ENCODE measurements at regions not wholly inside any gene's neighbourhood (a gene's known extent, or its start where the extent isn't known, plus 50 kb on each side); places are given as distances from the start of the nearest gene placed in this dataset.

GRCh38 chr6:47106721-47107197, 64.6 kb upstream of the ADGRF1 start:
- POLR2A ChIA-PET: no interaction called here
- Mint-ChIP-seq H3K4me3 (no peak overlapping the region), H3K36me3 (ENCODE audit: low read depth) (no peaks in the 10 kb centered on the region), H3K27me3 (ENCODE audit: low read depth) (peaks cover 2% of the 10 kb centered on the region), H3K9me3 (ENCODE audit: insufficient read depth) (no peaks in the 10 kb centered on the region), H3K4me1 (ENCODE audit: low read depth) (no peaks in the 10 kb centered on the region), H3K27ac (no peak overlapping the region)
- DNase-seq (no peak), ATAC-seq (no peak)
- CTCF ChIA-PET: interaction anchor here (1.3 kb wide), 1 partner anchor 9 kb away, joined by 4 read pairs; no protein-coding TSS in a partner anchor

DNA sequence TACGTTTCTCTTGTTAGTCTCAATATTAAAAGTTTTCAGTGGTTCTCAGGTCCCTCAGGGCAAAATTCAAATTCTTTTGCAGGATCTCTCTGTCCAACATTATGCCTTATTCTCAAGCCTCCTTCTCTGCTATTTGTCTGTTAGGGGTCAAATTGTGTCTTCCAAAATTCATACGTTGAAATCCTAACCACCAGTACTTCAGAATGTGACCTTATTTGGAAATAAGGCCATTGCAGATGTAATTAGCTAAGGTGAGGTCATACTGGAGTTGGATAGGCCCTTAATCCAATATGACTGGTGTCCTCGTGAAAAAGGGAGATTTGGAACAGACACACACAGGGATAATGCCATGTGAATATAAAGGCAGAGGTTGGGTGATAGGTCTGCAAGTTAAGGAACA, 64.1 kb upstream of the ADGRF1 start:
- Mint-ChIP-seq H3K27me3 (ENCODE audit: low read depth) (peaks cover 5% of the 10 kb centered on the region), H3K36me3 (ENCODE audit: low read depth) (no peaks in the 10 kb centered on the region), H3K27ac (no peak overlapping the region), H3K4me3 (no peak overlapping the region), H3K9me3 (ENCODE audit: insufficient read depth) (no peaks in the 10 kb centered on the region), H3K4me1 (ENCODE audit: low read depth) (no peaks in the 10 kb centered on the region)
- ChIA-PET CTCF (interaction anchor here (1.3 kb wide), 1 partner anchor 8 kb away, joined by 4 read pairs; no protein-coding TSS in a partner anchor), POLR2A (no interaction called here)
- ATAC-seq (no peak), DNase-seq (no peak)

DNA sequence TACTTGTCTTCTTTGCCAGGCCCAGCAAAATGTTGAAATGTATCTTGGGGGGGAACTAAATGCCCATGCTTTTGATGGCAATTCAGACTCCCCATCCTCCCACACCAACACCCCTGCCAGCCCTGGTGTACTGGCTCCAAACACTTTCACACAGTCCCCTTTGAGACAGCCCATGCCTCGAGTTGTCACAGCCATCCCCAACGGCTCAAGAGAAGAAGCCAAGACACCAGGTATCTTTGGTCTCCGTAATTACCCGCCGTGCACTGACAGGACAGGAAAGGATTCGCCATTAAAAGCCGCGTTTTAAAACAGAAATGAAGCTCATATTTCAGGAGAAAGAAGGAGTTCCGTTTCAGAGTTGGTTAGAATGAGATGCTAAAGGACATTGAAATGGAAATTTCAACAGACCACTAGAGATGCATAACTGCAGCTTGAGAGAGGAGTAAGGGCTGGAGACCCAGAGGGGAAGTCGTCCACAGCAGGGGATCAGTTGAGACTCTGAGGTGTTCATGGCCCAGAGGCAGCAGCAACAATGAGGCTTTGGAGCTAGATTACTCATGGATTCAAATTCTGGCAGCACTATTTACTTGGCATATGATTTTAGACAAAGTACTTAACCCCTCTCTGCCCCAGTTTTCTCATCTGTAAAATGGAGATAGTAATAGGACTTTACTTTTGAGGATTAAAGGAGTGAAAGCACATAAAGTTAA, 63.5 kb upstream of the ADGRF1 start:
- H3K4me3 Mint-ChIP-seq: no peak overlapping the region
- no peaks in the 10 kb centered on the region for H3K36me3 Mint-ChIP-seq (ENCODE audit: low read depth)
- POLR2A ChIA-PET: no interaction called here
- H3K9me3 Mint-ChIP-seq (ENCODE audit: insufficient read depth): no peaks in the 10 kb centered on the region
- no peak overlapping the region for H3K27ac Mint-ChIP-seq
- no peak for ATAC-seq
- H3K27me3 Mint-ChIP-seq (ENCODE audit: low read depth): peaks cover 5% of the 10 kb centered on the region
- no peaks in the 10 kb centered on the region for H3K4me1 Mint-ChIP-seq (ENCODE audit: low read depth)
- no peak for DNase-seq
- CTCF ChIA-PET: interaction anchor here (0.6 to 1.3 kb wide), 3 partner anchors 8 to 380 kb away, joined by 3 to 4 read pairs (median 3); no protein-coding TSS in a partner anchor

- ChIA-PET CTCF (no interaction called here), POLR2A (no interaction called here)
- H3K4me1 Mint-ChIP-seq (ENCODE audit: low read depth): no peaks in the 10 kb centered on the region
- no peak overlapping the region for H3K27ac Mint-ChIP-seq
- no peaks in the 10 kb centered on the region for H3K9me3 Mint-ChIP-seq (ENCODE audit: insufficient read depth)
- H3K4me3 Mint-ChIP-seq: no peak overlapping the region
- DNase-seq (no peak), ATAC-seq (no peak)
- H3K27me3 Mint-ChIP-seq (ENCODE audit: low read depth): peaks cover 5% of the 10 kb centered on the region
- H3K36me3 Mint-ChIP-seq (ENCODE audit: low read depth): no peaks in the 10 kb centered on the region
Observed at GRCh38 chr6:47103931-47104330, 61.8 kb upstream of the ADGRF1 start.

DNA sequence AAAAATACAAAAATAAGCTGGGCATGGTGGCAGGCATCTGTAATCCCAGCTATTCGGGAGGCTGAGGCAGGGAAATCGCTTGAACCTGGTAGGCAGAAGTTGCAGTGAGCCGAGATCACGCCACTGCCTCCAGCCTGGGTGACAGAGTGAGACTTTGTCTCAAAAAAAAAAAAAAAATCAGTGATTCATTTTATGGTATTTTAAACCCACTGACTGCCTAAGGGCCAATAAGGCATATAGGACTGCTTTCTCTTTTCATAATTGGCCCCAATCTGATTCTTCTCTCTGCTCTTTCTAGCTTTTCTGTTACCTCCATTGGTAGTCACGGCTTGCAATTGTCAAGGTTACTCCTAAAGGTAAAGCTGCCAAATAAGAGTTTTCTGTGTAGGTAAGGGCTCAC, 60.2 kb upstream of the ADGRF1 start:
- no peaks in the 10 kb centered on the region for H3K9me3 Mint-ChIP-seq (ENCODE audit: insufficient read depth)
- H3K27me3 Mint-ChIP-seq (ENCODE audit: low read depth): peaks cover 3% of the 10 kb centered on the region
- H3K27ac Mint-ChIP-seq: no peak overlapping the region
- POLR2A ChIA-PET: no interaction called here
- no peaks in the 10 kb centered on the region for H3K36me3 Mint-ChIP-seq (ENCODE audit: low read depth)
- no peaks in the 10 kb centered on the region for H3K4me1 Mint-ChIP-seq (ENCODE audit: low read depth)
- CTCF ChIA-PET: no interaction called here
- no peak overlapping the region for H3K4me3 Mint-ChIP-seq
- DNase-seq: no peak
- no peak for ATAC-seq

GRCh38 chr6:47098570-47098993, 56.5 kb upstream of the ADGRF1 start:
- H3K36me3 Mint-ChIP-seq (ENCODE audit: low read depth): no peaks in the 10 kb centered on the region
- H3K9me3 Mint-ChIP-seq (ENCODE audit: insufficient read depth): no peaks in the 10 kb centered on the region
- no peak overlapping the region for H3K4me3 Mint-ChIP-seq
- CTCF ChIA-PET: interaction anchor here (1.1 to 4.6 kb wide), 4 partner anchors 99 to 250 kb away, joined by 3 to 79 read pairs (median 6); partner anchors contain the start of gene TNFRSF21
- H3K27ac Mint-ChIP-seq: no peak overlapping the region
- peaks cover 7% of the 10 kb centered on the region for H3K4me1 Mint-ChIP-seq (ENCODE audit: low read depth)
- POLR2A ChIA-PET: no interaction called here
- ATAC-seq (no peak), DNase-seq (no peak)
- H3K27me3 Mint-ChIP-seq (ENCODE audit: low read depth): peaks cover 3% of the 10 kb centered on the region

GRCh38 chr6:47097092-47097945, 55.2 kb upstream of the ADGRF1 start:
- Mint-ChIP-seq H3K36me3 (ENCODE audit: low read depth) (no peaks in the 10 kb centered on the region), H3K9me3 (ENCODE audit: insufficient read depth) (no peaks in the 10 kb centered on the region), H3K4me1 (ENCODE audit: low read depth) (peaks cover 7% of the 10 kb centered on the region), H3K27me3 (ENCODE audit: low read depth) (peaks cover 4% of the 10 kb centered on the region), H3K4me3 (no peak overlapping the region), H3K27ac (no peak overlapping the region)
- ChIA-PET POLR2A (no interaction called here), CTCF (interaction anchor here (0.7 to 4.6 kb wide), 10 partner anchors 9 to 251 kb away, joined by 3 to 79 read pairs (median 4); partner anchors contain the start of gene TNFRSF21)
- ATAC-seq (peak; percentile 84), DNase-seq (peak; percentile 67)

- DNase-seq: no peak
- Mint-ChIP-seq H3K36me3 (ENCODE audit: low read depth) (no peaks in the 10 kb centered on the region), H3K4me3 (no peak overlapping the region), H3K27me3 (ENCODE audit: low read depth) (peaks cover 3% of the 10 kb centered on the region), H3K9me3 (ENCODE audit: insufficient read depth) (no peaks in the 10 kb centered on the region), H3K27ac (no peak overlapping the region), H3K4me1 (ENCODE audit: low read depth) (peaks cover 7% of the 10 kb centered on the region)
- ChIA-PET POLR2A (no interaction called here), CTCF (interaction anchor here (0.6 to 4.6 kb wide), 3 partner anchors 41 to 1581 kb away, joined by 3 to 79 read pairs (median 3); partner anchors contain the start of gene TNFRSF21)
- no peak for ATAC-seq
Observed at GRCh38 chr6:47096211-47096895, 54.2 kb upstream of the ADGRF1 start.

- DNase-seq (no peak), ATAC-seq (no peak)
- CTCF ChIA-PET: no interaction called here
- POLR2A ChIA-PET: no interaction called here
- Mint-ChIP-seq H3K4me3 (no peak overlapping the region), H3K36me3 (ENCODE audit: low read depth) (no peaks in the 10 kb centered on the region), H3K27ac (no peak overlapping the region), H3K27me3 (ENCODE audit: low read depth) (peaks cover 2% of the 10 kb centered on the region), H3K9me3 (ENCODE audit: insufficient read depth) (no peaks in the 10 kb centered on the region), H3K4me1 (ENCODE audit: low read depth) (peaks cover 7% of the 10 kb centered on the region)
Observed at GRCh38 chr6:47094241-47094925, 52.3 kb upstream of the ADGRF1 start.

GRCh38 chr6:47093169-47093568, 51.0 kb upstream of the ADGRF1 start:
- ChIA-PET POLR2A (no interaction called here), CTCF (interaction anchor here (1.5 kb wide), 1 partner anchor 217 kb away, joined by 3 read pairs; no protein-coding TSS in a partner anchor)
- peaks cover 7% of the 10 kb centered on the region for H3K27me3 Mint-ChIP-seq (ENCODE audit: low read depth)
- DNase-seq (no peak), ATAC-seq (no peak)
- no peak overlapping the region for H3K27ac Mint-ChIP-seq
- H3K4me1 Mint-ChIP-seq (ENCODE audit: low read depth): peaks cover 7% of the 10 kb centered on the region
- H3K36me3 Mint-ChIP-seq (ENCODE audit: low read depth): no peaks in the 10 kb centered on the region
- no peak overlapping the region for H3K4me3 Mint-ChIP-seq
- no peaks in the 10 kb centered on the region for H3K9me3 Mint-ChIP-seq (ENCODE audit: insufficient read depth)

- CTCF ChIA-PET: interaction anchor here (1.5 kb wide), 1 partner anchor 218 kb away, joined by 3 read pairs; no protein-coding TSS in a partner anchor
- POLR2A ChIA-PET: no interaction called here
- Mint-ChIP-seq H3K36me3 (ENCODE audit: low read depth) (no peaks in the 10 kb centered on the region), H3K27ac (no peak overlapping the region), H3K9me3 (ENCODE audit: insufficient read depth) (no peaks in the 10 kb centered on the region), H3K4me1 (ENCODE audit: low read depth) (peaks cover 7% of the 10 kb centered on the region), H3K27me3 (ENCODE audit: low read depth) (peaks cover 7% of the 10 kb centered on the region), H3K4me3 (no peak overlapping the region)
- no peak for DNase-seq
- no peak for ATAC-seq
Observed at GRCh38 chr6:47091886-47092668, 49.9 kb upstream of the ADGRF1 start.

All from activated CD8-positive, alpha-beta T cell treated with anti-CD3 and anti-CD28 coated beads, Interleukin-2, amount 10 ng/mL, durations not matched to agents 7 days and 5 days (primary cell).